ENCODE measurements at regions not wholly inside any gene's neighbourhood (a gene's known extent, or its start where the extent isn't known, plus 50 kb on each side); places are given as distances from the start of the nearest gene placed in this dataset.

- no peak for FAIRE-seq
These were observed 648.3 kb upstream of the CFAP20DC start for GRCh38 chr3:59698091-59698490.

GRCh38 chr3:59696783-59697182, 647.0 kb upstream of the CFAP20DC start:
- FAIRE-seq = no peak
- no peak for DNase-seq (ENCODE audit: insufficient read length, low spot score)

More at GRCh38 chr3:59698091-59698490, 648.3 kb upstream of the CFAP20DC start:
- no peak for DNase-seq (ENCODE audit: insufficient read length, low spot score)

- DNase-seq (ENCODE audit: insufficient read length, low spot score) (no peak), FAIRE-seq (no peak)
These were observed 646.0 kb upstream of the CFAP20DC start for GRCh38 chr3:59695860-59696259.

GRCh38 chr3:59692117-59692516, 642.3 kb upstream of the CFAP20DC start:
- DNase-seq (ENCODE audit: insufficient read length, low spot score) (no peak), FAIRE-seq (no peak)

- DNase-seq (ENCODE audit: insufficient read length, low spot score) = no peak
- no peak for FAIRE-seq
These were observed 641.1 kb upstream of the CFAP20DC start for GRCh38 chr3:59690886-59691285.

GRCh38 chr3:59688636-59689035, 638.8 kb upstream of the CFAP20DC start:
- FAIRE-seq = no peak
- no peak for DNase-seq (ENCODE audit: insufficient read length, low spot score)

GRCh38 chr3:59685432-59685831, 635.6 kb upstream of the CFAP20DC start:
- DNase-seq (ENCODE audit: insufficient read length, low spot score) (no peak), FAIRE-seq (no peak)

GRCh38 chr3:59684766-59685165, 634.9 kb upstream of the CFAP20DC start:
- no peak for FAIRE-seq
- no peak for DNase-seq (ENCODE audit: insufficient read length, low spot score)

- DNase-seq (ENCODE audit: insufficient read length, low spot score) (no peak), FAIRE-seq (no peak)
These were observed 631.1 kb upstream of the CFAP20DC start for GRCh38 chr3:59680919-59681318.

GRCh38 chr3:59677747-59678702, 628.2 kb upstream of the CFAP20DC start:
- no peak for DNase-seq (ENCODE audit: insufficient read length, low spot score)

GRCh38 chr3:59675495-59675894, 625.7 kb upstream of the CFAP20DC start:
- no peak for FAIRE-seq

More at GRCh38 chr3:59677747-59678702, 628.2 kb upstream of the CFAP20DC start:
- no peak for FAIRE-seq

GRCh38 chr3:59663076-59663850, 613.4 kb upstream of the CFAP20DC start:
- FAIRE-seq (no peak), DNase-seq (ENCODE audit: insufficient read length, low spot score) (no peak)

More at GRCh38 chr3:59675495-59675894, 625.7 kb upstream of the CFAP20DC start:
- DNase-seq (ENCODE audit: insufficient read length, low spot score) = no peak

- DNase-seq (ENCODE audit: insufficient read length, low spot score) (no peak), FAIRE-seq (no peak)
These were observed 611.2 kb upstream of the CFAP20DC start for GRCh38 chr3:59660852-59661625.

GRCh38 chr3:59660376-59660775, 610.6 kb upstream of the CFAP20DC start:
- DNase-seq (ENCODE audit: insufficient read length, low spot score) (no peak), FAIRE-seq (no peak)

- DNase-seq (ENCODE audit: insufficient read length, low spot score) = no peak
- no peak for FAIRE-seq
These were observed 609.9 kb upstream of the CFAP20DC start for GRCh38 chr3:59659755-59660154.

GRCh38 chr3:59658866-59659265, 609.0 kb upstream of the CFAP20DC start:
- FAIRE-seq (no peak), DNase-seq (ENCODE audit: insufficient read length, low spot score) (no peak)

GRCh38 chr3:59658274-59658673, 608.4 kb upstream of the CFAP20DC start:
- FAIRE-seq = no peak
- no peak for DNase-seq (ENCODE audit: insufficient read length, low spot score)

- no peak for DNase-seq (ENCODE audit: insufficient read length, low spot score)
- no peak for FAIRE-seq
These were observed 605.7 kb upstream of the CFAP20DC start for GRCh38 chr3:59655418-59656015.

GRCh38 chr3:59654480-59655417, 604.9 kb upstream of the CFAP20DC start:
- FAIRE-seq (no peak), DNase-seq (ENCODE audit: insufficient read length, low spot score) (no peak)

Data from HTR-8/SVneo (cell line).